ENCODE measurements at regions not wholly inside any gene's neighbourhood (a gene's known extent, or its start where the extent isn't known, plus 50 kb on each side); places are given as distances from the start of the nearest gene placed in this dataset.

GRCh38 chr14:37753459-37753858 lies 158.0 kb downstream of the TTC6 start:
- TF ChIP-seq POLR2A (IDR thresholded peaks at IDR 0.05; ENCODE audit: low read depth, low read length) (no peak), POLR2AphosphoS5 (IDR thresholded peaks at IDR 0.05; ENCODE audit: low read depth, low read length) (no peak)
